ENCODE measurements at regions not wholly inside any gene's neighbourhood (a gene's known extent, or its start where the extent isn't known, plus 50 kb on each side); places are given as distances from the start of the nearest gene placed in this dataset.

- no peak for TF ChIP-seq CTCF (conservative IDR thresholded peaks at IDR 0.05; ENCODE audit: low read length)
- no peak for TF ChIP-seq EZH2phosphoT487 (IDR thresholded peaks at IDR 0.05; ENCODE audit: borderline replicate concordance, low read depth, low read length)
Measured at GRCh38 chr2:42958741-42959233, 166.4 kb upstream of the HAAO start.

All from OCI-LY7 (cell line).